Lower leg skin (tissue), 3 donors: ENCODE measurements at regions not wholly inside any gene's neighbourhood (a gene's known extent, or its start where the extent isn't known, plus 50 kb on each side); places are given as distances from the start of the nearest gene placed in this dataset.

Experiments used
- CTCF ChIP-seq, 3 donors: fragments of 450-650 bp; IDR thresholded peaks; one replicate each; pipeline ENCODE4 v1.5.1; 2016; ENCODE audit warnings: antibody characterized with exemption in 3 of 3, mild to moderate bottlenecking in 3 of 3, moderate library complexity in 2 of 3
- POLR2A ChIP-seq, 2 donors: fragments of 450-650 bp; IDR thresholded peaks; one replicate each; pipeline ENCODE4 v1.6.1; 2016 to 2017; ENCODE audit warnings: antibody characterized with exemption in 2 of 2, mild to moderate bottlenecking in 1 of 2, moderate library complexity in 1 of 2

DNA sequence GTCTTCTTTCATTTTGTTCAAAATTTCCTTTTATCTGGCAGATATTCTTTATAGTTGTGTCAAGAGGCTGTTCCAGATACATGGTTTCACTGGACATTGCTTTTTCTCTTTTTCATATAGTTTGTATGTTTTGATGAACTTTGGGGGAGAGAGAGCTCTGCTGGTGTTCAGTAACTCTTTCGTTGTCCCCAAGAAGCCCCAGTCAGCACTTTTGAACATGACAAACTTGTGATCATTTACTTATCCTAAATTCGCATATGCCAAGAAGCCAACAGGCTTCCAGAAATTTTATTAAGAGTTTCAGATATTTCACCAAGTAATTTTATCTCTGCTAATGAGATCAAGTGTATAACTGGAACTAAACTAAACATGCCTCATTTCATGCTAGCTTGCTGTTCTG lies 275.8 kb upstream of the GPC6 start:
- TF ChIP-seq CTCF (IDR thresholded peaks at IDR 0.05), result no peak
- TF ChIP-seq POLR2A (IDR thresholded peaks at IDR 0.05), result no peak
